ENCODE measurements at regions not wholly inside any gene's neighbourhood (a gene's known extent, or its start where the extent isn't known, plus 50 kb on each side); places are given as distances from the start of the nearest gene placed in this dataset.

GRCh38 chr2:221360312-221360711, 211.8 kb downstream of the EPHA4 start:
- Histone ChIP-seq H3K4me3 (ENCODE audit: low read depth, low read length) (no peak overlapping the region), H3K27me3 (replicated peaks) (no peaks in the 10 kb centered on the region), H3K27ac (no peak overlapping the region), H3K36me3 (replicated peaks) (no peaks in the 10 kb centered on the region)
- in situ Hi-C loops (cut with HindIII; ENCODE audit: low pct_ligation_motif_present, low sequenced_read_pairs), result no loop called here
- DNase-seq, result no peak
- TF ChIP-seq CTCF (IDR thresholded peaks at IDR 0.05; ENCODE audit: low read depth, low read length, missing control alignments), result no peak

GRCh38 chr2:221360742-221361141, 211.4 kb downstream of the EPHA4 start:
- no peaks in the 10 kb centered on the region for H3K36me3 ChIP-seq (replicated peaks)
- DNase-seq, result no peak
- no peaks in the 10 kb centered on the region for H3K27me3 ChIP-seq (replicated peaks)
- in situ Hi-C loops (cut with HindIII; ENCODE audit: low pct_ligation_motif_present, low sequenced_read_pairs), result no loop called here
- H3K4me3 ChIP-seq (ENCODE audit: low read depth, low read length), result no peak overlapping the region
- TF ChIP-seq CTCF (IDR thresholded peaks at IDR 0.05; ENCODE audit: low read depth, low read length, missing control alignments), result no peak
- no peak overlapping the region for H3K27ac ChIP-seq

- in situ Hi-C loops (cut with HindIII; ENCODE audit: low pct_ligation_motif_present, low sequenced_read_pairs), result no loop called here
Measured at GRCh38 chr2:221361633-221362032, 210.5 kb downstream of the EPHA4 start.

GRCh38 chr2:221364672-221365071, 207.4 kb downstream of the EPHA4 start:
- TF ChIP-seq CTCF (IDR thresholded peaks at IDR 0.05; ENCODE audit: low read depth, low read length, missing control alignments), result no peak

More at GRCh38 chr2:221361633-221362032, 210.5 kb downstream of the EPHA4 start:
- no peak for TF ChIP-seq CTCF (IDR thresholded peaks at IDR 0.05; ENCODE audit: low read depth, low read length, missing control alignments)
- Histone ChIP-seq H3K27me3 (replicated peaks) (no peaks in the 10 kb centered on the region), H3K27ac (no peak overlapping the region), H3K4me3 (ENCODE audit: low read depth, low read length) (no peak overlapping the region), H3K36me3 (replicated peaks) (no peaks in the 10 kb centered on the region)
- no peak for DNase-seq

More at GRCh38 chr2:221364672-221365071, 207.4 kb downstream of the EPHA4 start:
- H3K27me3 ChIP-seq (replicated peaks), result no peaks in the 10 kb centered on the region
- in situ Hi-C loops (cut with HindIII; ENCODE audit: low pct_ligation_motif_present, low sequenced_read_pairs), result no loop called here
- DNase-seq, result no peak
- no peak overlapping the region for H3K27ac ChIP-seq
- no peak overlapping the region for H3K4me3 ChIP-seq (ENCODE audit: low read depth, low read length)
- no peaks in the 10 kb centered on the region for H3K36me3 ChIP-seq (replicated peaks)
